ENCODE measurements at regions not wholly inside any gene's neighbourhood (a gene's known extent, or its start where the extent isn't known, plus 50 kb on each side); places are given as distances from the start of the nearest gene placed in this dataset.

DNA sequence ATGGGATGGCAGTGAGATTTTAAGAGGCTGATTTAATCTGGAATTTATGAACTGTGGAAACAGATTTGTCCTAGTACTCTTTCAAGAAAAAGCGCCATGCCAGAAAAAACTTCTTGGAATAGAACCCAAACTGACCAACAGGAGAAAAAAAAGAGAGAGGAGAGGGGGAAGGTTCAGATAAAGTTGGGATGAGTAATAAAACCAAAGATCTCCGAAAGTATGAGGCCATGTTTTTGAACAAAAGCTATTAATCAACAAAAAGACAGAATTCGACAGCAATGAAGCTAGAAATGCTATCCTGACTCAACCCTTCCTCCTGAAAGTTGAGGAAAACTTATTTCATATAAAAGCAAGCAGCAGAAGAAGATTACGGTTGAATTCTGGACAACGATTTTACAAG is 135.5 kb downstream of the CEMIP2 start:
- no peak for ATAC-seq (replicated peaks)
- peaks cover 0 to 7% of the 10 kb centered on the region in 2 donors for H3K27me3 Mint-ChIP-seq

DNA sequence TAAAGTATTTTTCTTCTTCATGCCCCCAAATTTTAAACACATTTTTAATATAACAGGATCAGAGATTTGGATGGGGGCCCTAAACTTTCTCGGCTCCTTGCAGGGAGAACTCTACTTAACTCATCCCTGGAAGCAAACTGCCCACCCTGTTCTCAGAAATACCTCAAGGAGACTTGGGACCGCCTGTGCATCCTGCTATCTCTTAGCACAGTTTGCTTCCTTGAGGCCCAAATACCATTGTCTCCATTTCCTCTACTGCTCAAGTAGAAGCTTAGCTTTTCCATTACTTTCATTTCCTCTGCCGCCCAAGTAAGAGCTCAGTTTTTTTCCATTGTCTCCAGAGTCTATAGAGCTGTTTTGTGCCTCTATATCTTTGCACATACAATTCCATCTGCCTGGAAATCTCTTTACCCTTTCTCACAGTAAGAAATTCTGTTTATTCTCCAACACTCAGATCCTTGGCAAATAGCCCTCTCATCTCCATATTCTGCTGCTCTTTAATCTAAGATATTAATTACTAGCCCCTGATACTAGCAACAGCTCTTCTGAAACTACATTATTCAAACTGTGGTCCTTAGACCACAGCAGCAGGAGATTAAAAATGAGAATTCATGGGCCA is 137.8 kb downstream of the CEMIP2 start:
- Mint-ChIP-seq H3K27me3 (peaks cover 0 to 7% of the 10 kb centered on the region in 2 donors), H3K4me1 (ENCODE audit: low read depth in 2 of 2) (peaks cover 0 to 3% of the 10 kb centered on the region in 2 donors), H3K9me3 (no peaks in the 10 kb centered on the region), H3K4me3 (no peak overlapping the region), H3K27ac (no peak overlapping the region), H3K36me3 (ENCODE audit: insufficient read depth) (no peaks in the 10 kb centered on the region)
- DNase-seq (no peak), ATAC-seq (replicated peaks) (no peak)

More for the DNA sequence above, 135.5 kb downstream of the CEMIP2 start:
- H3K9me3 Mint-ChIP-seq, result no peaks in the 10 kb centered on the region
- H3K36me3 Mint-ChIP-seq (ENCODE audit: insufficient read depth), result no peaks in the 10 kb centered on the region
- peaks cover 0 to 3% of the 10 kb centered on the region in 2 donors for H3K4me1 Mint-ChIP-seq (ENCODE audit: low read depth in 2 of 2)
- no peak overlapping the region for H3K4me3 Mint-ChIP-seq
- H3K27ac Mint-ChIP-seq, result peak overlapping the region in 1 of 2 donors; percentile 57
- no peak for DNase-seq

DNA sequence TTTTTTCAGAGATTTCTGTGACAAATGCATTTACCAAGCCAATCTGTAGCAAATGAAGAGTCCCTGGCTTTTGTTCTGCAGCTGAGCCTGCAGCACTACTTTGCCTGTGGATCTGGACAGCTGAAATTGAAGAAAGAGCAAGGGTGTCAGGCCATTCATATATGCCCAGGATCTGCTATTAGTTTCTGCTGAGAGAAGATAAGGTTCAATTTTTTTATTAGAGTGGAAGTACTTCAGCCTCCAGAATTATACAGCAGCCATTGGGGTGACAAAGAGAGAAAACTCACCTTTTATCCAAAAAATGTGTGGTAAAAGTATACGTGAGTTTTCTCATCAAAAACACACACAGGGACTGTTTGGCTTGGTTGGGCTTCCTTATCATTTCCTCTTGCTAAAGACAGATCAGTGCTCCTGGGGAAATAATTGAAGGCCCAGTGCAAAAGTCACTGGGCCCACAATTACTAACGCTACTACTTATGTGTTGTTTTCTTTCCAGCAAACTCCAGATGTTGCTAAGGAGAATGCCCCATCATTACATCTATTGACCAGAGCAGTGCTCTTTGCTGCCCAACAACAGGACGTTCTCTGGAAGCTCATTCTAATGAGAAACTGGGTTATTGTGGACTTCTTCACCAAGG is 138.6 kb downstream of the CEMIP2 start:
- ATAC-seq (replicated peaks), result no peak
- H3K27me3 Mint-ChIP-seq, result peaks cover 0 to 7% of the 10 kb centered on the region in 2 donors
- H3K9me3 Mint-ChIP-seq, result no peaks in the 10 kb centered on the region
- no peak overlapping the region for H3K27ac Mint-ChIP-seq
- DNase-seq, result no peak
- no peaks in the 10 kb centered on the region for H3K36me3 Mint-ChIP-seq (ENCODE audit: insufficient read depth)
- no peak overlapping the region for H3K4me3 Mint-ChIP-seq
- H3K4me1 Mint-ChIP-seq (ENCODE audit: low read depth in 2 of 2), result peaks cover 0 to 3% of the 10 kb centered on the region in 2 donors

DNA sequence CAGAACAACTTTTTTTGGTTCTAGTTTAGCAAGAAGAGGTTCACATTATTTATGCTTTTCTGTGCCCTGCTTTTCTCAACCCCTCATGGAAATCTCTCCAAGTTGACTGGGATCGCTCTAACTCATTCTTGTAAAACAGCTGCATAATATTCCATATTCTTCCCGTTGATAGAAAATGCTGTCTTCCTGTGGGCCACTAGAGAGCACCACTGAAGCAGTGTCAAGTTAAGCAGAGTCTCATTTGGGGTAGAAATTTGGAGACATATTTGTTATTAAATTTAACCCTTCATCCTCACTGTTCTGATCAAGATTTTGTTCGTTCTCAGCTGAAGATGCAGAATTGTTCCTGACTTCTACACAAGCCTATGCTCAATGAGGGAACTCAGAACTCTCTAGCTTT is 140.1 kb downstream of the CEMIP2 start:
- no peaks in the 10 kb centered on the region for H3K9me3 Mint-ChIP-seq
- H3K27me3 Mint-ChIP-seq, result peaks cover 7% of the 10 kb centered on the region in 2 donors
- no peak overlapping the region for H3K4me3 Mint-ChIP-seq
- H3K27ac Mint-ChIP-seq, result no peak overlapping the region
- DNase-seq, result no peak
- peaks cover 0 to 3% of the 10 kb centered on the region in 2 donors for H3K4me1 Mint-ChIP-seq (ENCODE audit: low read depth in 2 of 2)
- peak; percentile 61 for ATAC-seq (replicated peaks)
- H3K36me3 Mint-ChIP-seq (ENCODE audit: insufficient read depth), result no peaks in the 10 kb centered on the region

DNA sequence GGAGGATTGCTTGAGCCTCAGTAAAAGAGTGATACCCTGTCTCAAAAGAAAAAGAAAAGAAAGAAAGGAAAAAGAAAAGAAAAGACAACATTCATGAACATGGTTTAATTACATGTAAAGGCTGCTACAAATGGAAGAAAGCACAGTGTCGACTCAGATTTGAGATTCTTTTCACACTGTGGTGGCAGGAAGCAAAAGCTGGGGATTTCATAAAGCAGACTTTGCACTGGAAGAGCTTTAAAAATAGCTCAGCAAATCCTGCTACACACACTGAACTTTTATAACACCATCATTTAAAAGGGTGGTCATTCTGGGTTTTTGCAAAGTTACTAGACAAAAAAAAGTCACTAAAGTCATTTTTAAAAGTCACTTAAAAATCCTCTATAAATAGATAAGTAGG is 140.8 kb downstream of the CEMIP2 start:
- H3K4me1 Mint-ChIP-seq (ENCODE audit: low read depth in 2 of 2), result peaks cover 0 to 3% of the 10 kb centered on the region in 2 donors
- no peaks in the 10 kb centered on the region for H3K9me3 Mint-ChIP-seq
- H3K27ac Mint-ChIP-seq, result no peak overlapping the region
- no peak overlapping the region for H3K4me3 Mint-ChIP-seq
- peaks cover 3 to 7% of the 10 kb centered on the region in 2 donors for H3K27me3 Mint-ChIP-seq
- ATAC-seq (replicated peaks), result no peak
- no peak for DNase-seq
- H3K36me3 Mint-ChIP-seq (ENCODE audit: insufficient read depth), result no peaks in the 10 kb centered on the region

DNA sequence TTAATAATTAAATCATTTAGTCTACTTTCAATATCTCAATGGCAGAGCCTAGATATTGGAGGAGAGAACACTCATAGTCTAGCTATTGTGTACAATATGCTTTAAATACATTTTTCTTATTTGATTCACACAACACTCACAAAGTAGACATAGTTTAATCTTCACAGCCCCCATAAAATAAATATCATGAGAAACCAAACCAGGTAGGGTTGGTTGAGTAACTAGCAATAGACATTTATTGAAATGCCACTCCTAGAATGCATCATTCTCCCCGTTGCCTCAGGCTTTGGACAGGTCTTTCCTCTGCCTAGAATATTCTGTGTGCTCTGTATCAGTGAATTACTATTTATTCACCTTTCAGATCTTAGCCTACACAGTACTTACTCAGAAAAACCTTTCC is 141.9 kb downstream of the CEMIP2 start:
- DNase-seq (no peak), ATAC-seq (replicated peaks) (no peak)
- Mint-ChIP-seq H3K4me1 (ENCODE audit: low read depth in 2 of 2) (peaks cover 0 to 3% of the 10 kb centered on the region in 2 donors), H3K4me3 (no peak overlapping the region), H3K27me3 (peaks cover 0 to 16% of the 10 kb centered on the region in 2 donors), H3K27ac (no peak overlapping the region), H3K36me3 (ENCODE audit: insufficient read depth) (no peaks in the 10 kb centered on the region), H3K9me3 (no peaks in the 10 kb centered on the region)

DNA sequence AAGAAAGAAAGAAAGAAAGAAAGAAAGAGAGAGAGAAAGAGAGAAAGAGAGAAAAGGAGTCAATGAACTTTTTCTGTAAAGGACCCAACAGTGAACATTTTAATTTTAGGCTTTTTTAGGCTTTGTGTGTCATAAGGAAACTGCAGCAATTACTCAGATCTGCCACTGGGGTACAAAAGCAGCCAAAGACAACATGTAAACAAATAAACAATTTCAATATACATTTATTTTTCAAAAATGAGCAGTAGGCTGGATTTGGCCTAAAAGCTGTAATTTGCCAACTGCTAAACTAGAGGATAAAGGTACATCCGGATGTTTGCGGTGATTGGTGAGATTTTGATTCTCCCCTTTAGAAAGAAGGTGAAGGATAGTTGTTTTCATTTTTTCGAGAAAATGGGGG is 143.6 kb downstream of the CEMIP2 start:
- Mint-ChIP-seq H3K4me3 (no peak overlapping the region), H3K27ac (no peak overlapping the region), H3K9me3 (no peaks in the 10 kb centered on the region), H3K27me3 (peaks cover 0 to 17% of the 10 kb centered on the region in 2 donors), H3K4me1 (ENCODE audit: low read depth in 2 of 2) (peaks cover 0 to 3% of the 10 kb centered on the region in 2 donors), H3K36me3 (ENCODE audit: insufficient read depth) (no peaks in the 10 kb centered on the region)
- no peak for DNase-seq
- no peak for ATAC-seq (replicated peaks)

DNA sequence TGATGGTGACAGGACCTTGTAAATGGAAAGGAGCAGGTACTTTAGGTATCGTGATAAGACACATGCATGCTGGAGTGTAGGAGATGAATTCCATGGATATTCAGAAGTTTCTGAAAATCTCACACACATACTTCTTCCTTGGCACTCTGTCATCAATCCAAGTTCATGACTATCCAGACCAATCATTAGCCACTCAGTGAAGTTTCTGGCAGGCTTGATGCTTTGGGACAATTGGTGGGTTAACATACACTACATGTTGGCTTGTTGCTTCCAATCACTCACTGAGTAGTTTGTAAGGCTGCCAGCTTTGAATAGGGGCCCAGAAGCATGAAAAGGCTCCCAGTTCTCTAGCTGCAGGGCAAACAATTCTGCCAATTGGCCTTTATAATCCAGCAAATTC is 147.6 kb downstream of the CEMIP2 start:
- no peak overlapping the region for H3K27ac Mint-ChIP-seq
- H3K4me1 Mint-ChIP-seq (ENCODE audit: low read depth in 2 of 2), result no peaks in the 10 kb centered on the region
- H3K36me3 Mint-ChIP-seq (ENCODE audit: insufficient read depth), result no peaks in the 10 kb centered on the region
- DNase-seq, result no peak
- no peaks in the 10 kb centered on the region for H3K9me3 Mint-ChIP-seq
- H3K4me3 Mint-ChIP-seq, result no peak overlapping the region
- ATAC-seq (replicated peaks), result no peak
- peaks cover 0 to 17% of the 10 kb centered on the region in 2 donors for H3K27me3 Mint-ChIP-seq

DNA sequence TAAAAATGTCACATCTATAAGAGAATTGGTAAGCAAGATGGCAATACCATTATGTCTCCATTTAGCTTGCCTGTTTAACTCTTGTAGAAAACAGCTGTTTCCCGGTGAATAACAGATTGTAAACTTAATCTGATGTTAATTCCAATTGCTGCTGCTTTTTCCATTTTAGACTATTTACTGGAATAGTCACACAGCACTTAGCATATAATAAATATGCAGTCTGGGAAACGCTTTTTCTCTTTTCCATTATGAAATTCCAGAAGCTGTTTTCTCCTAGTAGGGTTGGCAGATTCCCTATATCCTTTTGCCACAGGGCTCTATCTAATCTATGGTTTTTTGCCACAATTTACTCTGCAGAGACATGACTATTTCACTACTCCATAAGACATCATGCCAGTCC is 148.0 kb downstream of the CEMIP2 start:
- DNase-seq (no peak), ATAC-seq (replicated peaks) (no peak)
- no peak overlapping the region for H3K4me3 Mint-ChIP-seq
- no peak overlapping the region for H3K27ac Mint-ChIP-seq
- H3K4me1 Mint-ChIP-seq (ENCODE audit: low read depth in 2 of 2), result no peaks in the 10 kb centered on the region
- H3K36me3 Mint-ChIP-seq (ENCODE audit: insufficient read depth), result no peaks in the 10 kb centered on the region
- H3K27me3 Mint-ChIP-seq, result peaks cover 0 to 17% of the 10 kb centered on the region in 2 donors
- no peaks in the 10 kb centered on the region for H3K9me3 Mint-ChIP-seq

DNA sequence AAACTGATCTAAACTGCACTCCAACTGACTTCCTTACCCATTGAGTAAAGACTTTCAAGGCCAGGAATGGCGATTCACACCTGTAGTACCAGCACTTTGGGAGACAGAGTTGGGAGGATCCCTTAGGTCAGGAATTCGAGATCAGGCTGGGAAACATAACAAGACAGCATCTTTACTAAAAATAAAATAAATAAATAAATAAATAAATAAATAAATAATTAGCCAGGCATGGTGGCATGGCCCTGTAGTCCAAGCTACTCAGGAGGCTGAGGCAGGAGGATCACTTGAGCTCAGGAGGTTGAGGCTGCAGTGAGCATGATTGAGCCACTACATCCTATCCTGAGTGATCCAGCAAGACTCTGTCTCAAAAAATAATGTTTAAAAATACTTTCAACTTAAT is 148.4 kb downstream of the CEMIP2 start:
- H3K36me3 Mint-ChIP-seq (ENCODE audit: insufficient read depth), result no peaks in the 10 kb centered on the region
- no peak overlapping the region for H3K4me3 Mint-ChIP-seq
- H3K4me1 Mint-ChIP-seq (ENCODE audit: low read depth in 2 of 2), result no peaks in the 10 kb centered on the region
- H3K27me3 Mint-ChIP-seq, result peaks cover 0 to 17% of the 10 kb centered on the region in 2 donors
- H3K27ac Mint-ChIP-seq, result no peak overlapping the region
- DNase-seq (no peak), ATAC-seq (replicated peaks) (no peak)
- no peaks in the 10 kb centered on the region for H3K9me3 Mint-ChIP-seq

DNA sequence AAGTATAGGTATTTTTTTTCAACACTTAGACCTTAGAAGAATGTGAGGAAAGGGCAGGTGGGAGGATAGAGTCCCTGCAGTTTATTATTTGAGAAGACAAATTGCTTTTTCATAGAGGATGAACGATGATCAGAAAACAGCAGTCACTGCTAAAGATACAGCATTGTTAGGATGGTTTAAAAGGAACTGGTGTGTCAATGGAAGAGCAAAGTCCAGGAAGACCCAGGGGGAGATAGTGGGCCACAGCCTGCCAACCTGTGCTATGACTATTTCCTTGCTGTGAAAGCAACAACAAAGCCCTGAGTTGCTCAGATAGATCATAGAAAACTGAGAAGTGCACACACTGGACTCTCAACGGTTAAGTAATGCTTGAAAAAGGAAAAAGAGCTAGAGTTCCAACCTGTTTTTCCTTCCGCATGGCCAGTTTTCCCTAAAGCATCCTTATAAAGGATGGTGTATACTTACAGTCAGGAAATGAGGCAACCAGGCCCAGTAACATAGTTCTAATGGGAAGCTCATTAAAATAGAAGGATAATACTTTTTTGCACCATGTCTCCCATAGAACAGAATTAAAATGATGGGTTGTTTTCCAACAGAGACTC is 153.8 kb downstream of the CEMIP2 start:
- no peak for ATAC-seq (replicated peaks)
- DNase-seq, result no peak
- Mint-ChIP-seq H3K27me3 (no peaks in the 10 kb centered on the region), H3K4me3 (no peak overlapping the region), H3K36me3 (ENCODE audit: insufficient read depth) (no peaks in the 10 kb centered on the region), H3K9me3 (no peaks in the 10 kb centered on the region), H3K4me1 (ENCODE audit: low read depth in 2 of 2) (no peaks in the 10 kb centered on the region), H3K27ac (no peak overlapping the region)

DNA sequence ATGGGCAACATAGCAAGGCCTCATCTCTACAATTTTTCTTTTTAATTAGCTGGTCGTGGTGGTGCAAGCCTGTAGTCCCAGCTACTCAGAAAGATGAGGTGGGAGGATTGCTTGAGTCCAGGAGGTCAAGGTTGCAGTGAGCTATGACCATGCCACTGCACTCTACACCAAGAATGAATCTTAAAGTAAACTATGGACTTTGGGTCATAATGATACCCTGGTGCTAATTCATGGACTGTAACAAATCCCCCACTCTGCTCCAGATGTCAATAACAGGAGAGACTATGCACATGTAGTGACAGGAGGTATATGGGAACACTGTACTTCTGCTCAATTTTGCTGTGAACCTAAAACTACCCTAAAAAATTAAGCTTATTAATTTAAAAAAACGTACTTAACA is 155.4 kb downstream of the CEMIP2 start:
- ATAC-seq (replicated peaks), result no peak
- H3K9me3 Mint-ChIP-seq, result no peaks in the 10 kb centered on the region

DNA sequence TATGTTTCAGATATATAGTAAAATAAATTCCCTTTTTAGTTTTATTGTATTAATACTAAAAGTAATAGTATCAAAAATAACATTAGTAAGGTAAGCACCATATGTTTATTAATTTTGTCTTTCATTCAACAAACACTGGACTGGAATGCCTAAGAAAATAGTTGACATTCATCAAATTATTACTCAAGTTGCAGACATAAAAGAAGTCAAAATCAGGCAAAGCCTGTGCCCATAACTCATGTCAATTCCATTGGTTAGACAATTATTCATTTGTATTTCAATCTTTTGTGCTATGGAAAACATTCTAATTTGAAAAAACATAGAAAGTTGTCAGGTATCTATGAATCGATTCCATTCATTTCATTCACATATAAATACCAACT is 158.9 kb downstream of the CEMIP2 start:
- peaks cover 3% of the 10 kb centered on the region for H3K36me3 Mint-ChIP-seq (ENCODE audit: insufficient read depth)

More for the DNA sequence above, 155.4 kb downstream of the CEMIP2 start:
- no peaks in the 10 kb centered on the region for H3K4me1 Mint-ChIP-seq (ENCODE audit: low read depth in 2 of 2)
- DNase-seq, result no peak
- no peak overlapping the region for H3K27ac Mint-ChIP-seq
- H3K27me3 Mint-ChIP-seq, result no peaks in the 10 kb centered on the region
- no peak overlapping the region for H3K4me3 Mint-ChIP-seq
- no peaks in the 10 kb centered on the region for H3K36me3 Mint-ChIP-seq (ENCODE audit: insufficient read depth)

DNA sequence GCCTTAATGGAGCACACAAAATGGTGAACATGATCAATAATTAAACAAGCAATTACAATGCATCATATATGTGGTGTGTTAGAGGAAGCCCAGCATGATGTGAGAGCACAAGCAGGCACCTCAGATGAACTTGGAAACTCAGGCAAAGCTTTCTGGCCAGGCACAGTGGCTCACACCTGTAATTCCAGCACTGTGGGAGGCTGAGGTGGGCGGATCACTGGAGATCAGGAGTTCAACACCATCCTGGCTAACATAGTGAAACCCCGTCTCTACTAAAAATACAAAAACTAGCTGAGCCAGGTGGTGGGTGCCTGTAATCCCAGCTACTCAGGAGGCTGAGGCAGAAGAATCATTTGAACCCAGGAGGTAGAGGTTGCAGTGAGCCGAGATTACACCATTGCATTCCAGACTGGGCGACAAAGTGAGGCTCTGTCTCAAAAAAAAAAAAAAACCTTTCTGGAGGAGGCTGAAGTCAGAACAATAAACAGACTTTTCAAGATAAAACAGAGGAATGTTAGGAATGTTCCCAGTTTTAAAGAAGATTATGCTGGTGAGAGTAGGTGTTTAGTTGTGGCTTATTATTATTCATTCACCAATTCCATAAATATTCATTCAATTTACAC is 159.4 kb downstream of the CEMIP2 start:
- ATAC-seq (replicated peaks), result no peak
- Mint-ChIP-seq H3K27ac (no peak overlapping the region), H3K4me3 (no peak overlapping the region), H3K4me1 (ENCODE audit: low read depth in 2 of 2) (no peaks in the 10 kb centered on the region), H3K36me3 (ENCODE audit: insufficient read depth) (peaks cover 3% of the 10 kb centered on the region), H3K27me3 (no peaks in the 10 kb centered on the region), H3K9me3 (no peaks in the 10 kb centered on the region)
- DNase-seq, result no peak

More for the DNA sequence above, 158.9 kb downstream of the CEMIP2 start:
- Mint-ChIP-seq H3K27ac (no peak overlapping the region), H3K4me1 (ENCODE audit: low read depth in 2 of 2) (no peaks in the 10 kb centered on the region), H3K9me3 (no peaks in the 10 kb centered on the region), H3K27me3 (no peaks in the 10 kb centered on the region), H3K4me3 (no peak overlapping the region)
- ATAC-seq (replicated peaks) (no peak), DNase-seq (no peak)

Measured in effector memory CD8-positive, alpha-beta T cell (primary cell).